ENCODE measurements at regions not wholly inside any gene's neighbourhood (a gene's known extent, or its start where the extent isn't known, plus 50 kb on each side); places are given as distances from the start of the nearest gene placed in this dataset.
"Not testable (repeated sequence)": the region's sequence is repeated elsewhere in the genome, so short reads cannot be mapped to it uniquely, and the experiment has no call there.

DNA sequence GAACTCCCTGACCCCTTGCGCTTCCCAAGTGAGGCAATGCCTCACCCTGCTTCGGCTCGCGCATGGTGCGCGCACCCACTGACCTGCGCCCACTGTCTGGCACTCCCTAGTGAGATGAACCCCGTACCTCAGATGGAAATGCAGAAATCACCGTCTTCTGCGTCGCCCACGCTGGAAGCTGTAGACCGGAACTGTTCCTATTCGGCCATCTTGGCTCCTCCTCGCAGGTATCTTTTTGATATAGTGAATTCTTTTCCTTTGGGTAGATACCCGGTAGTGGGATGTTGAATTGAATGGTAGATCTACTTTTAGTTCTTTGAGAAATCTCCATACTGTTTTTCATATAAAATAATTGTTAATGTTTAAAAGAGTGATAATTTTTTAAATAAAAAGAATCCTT, 57.9 kb upstream of the CENPE start:
- in situ Hi-C loops (cut with HindIII; ENCODE audit: low pct_unique_long_range_greater_than_20kb, low sequenced_read_pairs); DNase-seq (ENCODE audit: low read depth, low spot score): not testable (repeated sequence)

Data from SK-MEL-5 (cell line).